HG02840 (cell line): ENCODE measurements at regions not wholly inside any gene's neighbourhood (a gene's known extent, or its start where the extent isn't known, plus 50 kb on each side); places are given as distances from the start of the nearest gene placed in this dataset.

Experiments used
- ATAC-seq: cut with Tn5 transposase; IDR thresholded peaks from one replicate; pipeline ENCODE4 v1.9.1; 2021; ENCODE audit warnings: mild to moderate bottlenecking, moderate library complexity, moderate number of reproducible peaks; ENCODE audit not compliant: unreplicated experiment, low FRiP score

GRCh38 chr12:124240493-124240892 is 54.4 kb upstream of the RFLNA start:
- ATAC-seq: no peak

- ATAC-seq: no peak
Observed at GRCh38 chr12:124241776-124242528, 52.9 kb upstream of the RFLNA start.

GRCh38 chr12:124242529-124243065 is 52.3 kb upstream of the RFLNA start:
- ATAC-seq: no peak

GRCh38 chr12:124243936-124244335 is 51.0 kb upstream of the RFLNA start:
- no peak for ATAC-seq
